NT2/D1 (cell line): ENCODE measurements at regions not wholly inside any gene's neighbourhood (a gene's known extent, or its start where the extent isn't known, plus 50 kb on each side); places are given as distances from the start of the nearest gene placed in this dataset.

Experiments
- DNase-seq: peaks from one replicate; pipeline ENCODE4 v3.0.0-alpha.2; 2011; ENCODE audit warnings: low read depth, low spot score
- H3K27me3 ChIP-seq: 2 replicates; pipeline ENCODE4 v1.6.0; 2011; ENCODE audit warnings: mild to moderate bottlenecking; ENCODE audit not compliant: insufficient read length, insufficient read depth
- H3K36me3 ChIP-seq: 2 replicates; pipeline ENCODE4 v1.6.1; 2011; ENCODE audit warnings: mild to moderate bottlenecking, low read length, mixed read lengths; ENCODE audit not compliant: insufficient read depth, insufficient read length
- H3K4me1 ChIP-seq: 2 replicates; pipeline ENCODE4 v1.5.1; 2011; ENCODE audit not compliant: insufficient read depth, insufficient read length
- H3K4me3 ChIP-seq: 2 replicates; pipeline ENCODE4 v1.5.1; 2011; ENCODE audit warnings: low read depth; ENCODE audit not compliant: insufficient read length
- H3K9ac ChIP-seq: 2 replicates; pipeline ENCODE4 v1.6.0; 2011; ENCODE audit warnings: low read depth; ENCODE audit not compliant: insufficient read length
- H3K9me3 ChIP-seq: 2 replicates; pipeline ENCODE4 v1.5.1; 2011; ENCODE audit warnings: mild to moderate bottlenecking, low read length; ENCODE audit not compliant: insufficient read depth
- SUZ12 ChIP-seq: IDR thresholded peaks from 2 replicates; pipeline ENCODE4 v1.6.1; 2011; ENCODE audit not compliant: insufficient read length, insufficient read depth; ENCODE audit errors: extremely low read depth
- YY1 ChIP-seq: IDR thresholded peaks from 2 replicates; pipeline ENCODE4 v1.6.1; 2011; ENCODE audit not compliant: insufficient read length, insufficient read depth
- ZNF274 ChIP-seq: IDR thresholded peaks from 2 replicates; pipeline ENCODE4 v1.6.1; 2011; ENCODE audit warnings: mild to moderate bottlenecking, low read depth, low read length

DNA sequence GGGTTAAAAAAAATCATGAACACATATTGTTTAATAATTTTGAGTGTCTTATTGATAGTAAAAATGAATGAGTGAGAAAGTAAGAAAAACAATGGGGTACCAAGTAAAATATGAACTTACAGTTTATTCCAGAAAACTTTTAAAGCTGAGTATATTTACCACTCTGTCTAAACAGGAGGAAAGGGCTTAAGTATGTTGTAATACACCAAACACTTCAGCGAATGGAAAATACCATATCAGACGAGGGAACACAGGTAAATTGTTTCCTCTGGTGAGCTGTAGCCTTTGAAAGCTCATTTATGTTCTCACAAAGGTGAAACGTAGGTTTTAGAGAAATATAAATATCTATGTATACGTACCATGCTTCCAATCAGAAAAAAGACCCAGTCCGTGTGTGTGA is 1209.6 kb upstream of the ZEB2 start:
- Histone ChIP-seq H3K4me1 (no peaks in the 10 kb centered on the region), H3K4me3 (no peak overlapping the region), H3K9ac (no peak overlapping the region), H3K9me3 (no peaks in the 10 kb centered on the region), H3K36me3 (no peaks in the 10 kb centered on the region), H3K27me3 (no peaks in the 10 kb centered on the region)
- TF ChIP-seq YY1 = no peak
- TF ChIP-seq ZNF274 = no peak
- no peak for TF ChIP-seq SUZ12
- DNase-seq = no peak

DNA sequence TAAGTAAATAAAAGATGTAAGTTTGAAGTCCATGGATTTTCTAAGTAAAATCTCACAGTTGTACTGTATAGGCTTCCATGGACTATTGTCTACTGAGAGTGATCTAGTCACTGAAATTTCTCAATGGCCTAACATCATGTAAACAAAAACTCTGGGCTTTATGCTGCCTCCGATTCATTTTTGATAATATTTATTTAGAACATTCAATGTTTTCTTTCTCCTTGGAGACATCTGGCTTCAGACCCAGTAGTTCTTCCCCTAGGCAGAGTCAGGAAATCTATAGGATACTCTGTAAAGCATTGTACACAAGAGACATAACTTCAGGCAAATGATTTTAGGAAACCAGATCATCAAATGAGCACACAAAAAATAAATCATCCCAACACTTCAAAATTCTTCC is 1208.6 kb upstream of the ZEB2 start:
- no peak for DNase-seq
- no peaks in the 10 kb centered on the region for H3K9me3 ChIP-seq
- H3K27me3 ChIP-seq = no peaks in the 10 kb centered on the region
- no peaks in the 10 kb centered on the region for H3K4me1 ChIP-seq
- no peak overlapping the region for H3K4me3 ChIP-seq
- no peak overlapping the region for H3K9ac ChIP-seq
- no peak for TF ChIP-seq ZNF274
- TF ChIP-seq YY1 = no peak
- no peak for TF ChIP-seq SUZ12
- no peaks in the 10 kb centered on the region for H3K36me3 ChIP-seq

DNA sequence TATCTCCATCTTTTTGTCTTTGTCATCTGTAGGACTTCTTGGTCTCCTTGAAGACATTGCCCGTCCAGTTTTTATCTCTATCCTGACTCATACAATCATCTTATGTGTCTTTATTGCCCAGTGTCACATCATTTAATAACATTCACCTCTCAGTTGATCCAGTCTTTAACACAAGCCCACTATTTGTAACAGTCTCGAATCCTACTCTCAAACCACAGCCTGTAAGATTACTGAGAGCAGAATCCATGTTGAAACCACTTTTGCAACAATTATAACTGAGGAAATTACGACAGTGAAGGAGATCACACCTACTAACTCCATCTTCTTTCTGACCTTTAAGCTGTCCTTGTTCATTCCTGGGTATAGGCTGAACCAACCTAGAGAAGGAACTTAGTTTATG is 1206.0 kb upstream of the ZEB2 start:
- Histone ChIP-seq H3K4me3 (no peak overlapping the region), H3K9me3 (no peaks in the 10 kb centered on the region), H3K9ac (no peak overlapping the region), H3K36me3 (no peaks in the 10 kb centered on the region), H3K27me3 (no peaks in the 10 kb centered on the region), H3K4me1 (no peaks in the 10 kb centered on the region)
- DNase-seq = no peak
- no peak for TF ChIP-seq YY1
- TF ChIP-seq ZNF274 = no peak
- no peak for TF ChIP-seq SUZ12

DNA sequence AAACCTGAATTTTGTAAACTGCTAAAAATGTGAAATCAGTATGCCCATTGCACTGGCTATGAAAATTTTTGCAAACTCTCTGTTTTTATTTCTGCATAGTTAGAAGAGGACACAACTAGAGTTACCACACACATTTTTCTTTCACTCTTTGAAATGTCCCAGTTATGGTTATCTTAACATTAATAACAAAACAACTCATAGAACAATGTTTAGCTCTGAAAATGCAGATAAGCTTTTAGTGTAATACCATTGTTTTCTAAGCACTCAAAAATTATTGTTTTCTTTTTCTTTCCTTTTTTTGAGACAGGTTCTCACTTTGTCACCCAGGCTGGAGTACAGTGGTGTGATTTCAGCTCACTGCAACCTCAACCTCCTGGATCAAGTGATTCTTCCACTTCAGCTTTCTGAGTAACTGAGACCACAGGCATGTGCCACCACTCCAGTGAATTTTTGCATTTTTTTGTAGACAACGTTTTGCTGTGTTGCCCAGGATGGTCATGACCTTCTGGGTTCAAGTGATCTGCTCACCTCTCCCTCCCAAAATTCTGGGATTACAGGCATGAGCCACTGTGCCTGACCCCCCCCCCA is 1204.5 kb upstream of the ZEB2 start:
- Histone ChIP-seq H3K9me3 (no peaks in the 10 kb centered on the region; the same call in 1 of the 2 replicates), H3K4me1 (no peaks in the 10 kb centered on the region), H3K9ac (no peak overlapping the region), H3K36me3 (no peaks in the 10 kb centered on the region), H3K4me3 (no peak overlapping the region), H3K27me3 (no peaks in the 10 kb centered on the region)
- TF ChIP-seq SUZ12 (no peak), ZNF274 (no peak), YY1 (no peak)
- no peak for DNase-seq

DNA sequence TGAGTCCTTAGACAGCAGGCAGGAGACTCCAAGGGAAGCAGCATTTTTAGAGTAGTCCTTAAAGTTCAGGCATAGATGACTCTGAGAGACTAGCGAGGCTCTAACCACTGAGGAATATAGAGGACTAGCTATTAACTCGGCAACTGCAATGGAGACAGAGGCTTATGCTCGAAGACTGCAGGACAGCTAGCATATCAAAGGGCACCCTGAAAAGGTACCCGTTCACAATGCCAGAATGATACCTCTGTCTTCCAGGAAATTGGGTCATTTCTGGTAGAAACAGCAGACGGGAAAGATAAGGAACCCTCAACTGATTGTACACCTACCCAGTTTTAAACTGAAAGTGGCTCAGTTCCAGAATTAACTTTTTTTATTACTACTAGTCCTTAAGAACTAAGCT is 1204.0 kb upstream of the ZEB2 start:
- no peaks in the 10 kb centered on the region for H3K27me3 ChIP-seq
- no peak for TF ChIP-seq SUZ12
- TF ChIP-seq ZNF274 = no peak
- no peak for TF ChIP-seq YY1
- H3K9ac ChIP-seq = no peak overlapping the region
- no peak overlapping the region for H3K4me3 ChIP-seq
- no peak for DNase-seq
- no peaks in the 10 kb centered on the region for H3K4me1 ChIP-seq
- no peaks in the 10 kb centered on the region; the same call in 1 of the 2 replicates for H3K9me3 ChIP-seq
- H3K36me3 ChIP-seq = no peaks in the 10 kb centered on the region

DNA sequence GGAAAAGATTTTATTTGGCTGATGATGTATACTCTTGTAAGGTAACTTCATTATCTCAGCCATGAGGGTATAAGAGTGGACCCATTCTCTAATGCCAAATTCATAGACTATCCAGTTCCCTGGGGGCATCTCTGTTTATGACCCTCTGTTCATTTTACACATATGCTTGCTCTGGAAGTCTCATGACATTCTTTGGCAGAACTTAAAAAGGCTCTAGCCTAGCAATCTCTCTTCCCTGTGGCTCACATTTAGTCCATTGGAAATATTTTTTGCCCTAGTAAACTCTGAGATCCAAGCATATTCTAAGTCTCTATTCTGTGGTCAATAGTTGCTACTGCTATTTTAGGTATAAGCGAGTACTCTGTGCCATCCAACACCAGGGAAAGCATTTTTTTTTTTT is 1201.8 kb upstream of the ZEB2 start:
- no peak overlapping the region for H3K4me3 ChIP-seq
- H3K36me3 ChIP-seq = no peaks in the 10 kb centered on the region

DNA sequence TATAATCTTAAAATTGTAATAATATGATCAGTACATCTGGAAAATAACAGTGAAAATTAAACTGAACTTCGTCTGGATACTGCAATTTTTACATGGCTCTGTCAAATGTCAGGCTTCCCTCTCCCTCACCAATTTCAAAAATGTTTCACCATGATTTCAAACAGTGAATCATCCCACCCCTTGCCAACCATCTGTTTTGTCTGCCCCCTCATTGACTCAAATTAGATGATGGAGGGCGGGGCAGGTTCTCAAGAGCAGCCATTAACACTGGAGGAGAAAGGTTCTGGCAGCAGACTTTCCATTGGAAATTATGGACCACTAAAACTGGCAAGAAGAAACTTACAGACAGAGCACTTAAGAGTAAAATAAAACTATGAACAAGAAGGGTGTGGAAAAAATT is 1195.7 kb upstream of the ZEB2 start:
- no peak for DNase-seq
- Histone ChIP-seq H3K4me3 (no peak overlapping the region), H3K9me3 (peaks cover 2% of the 10 kb centered on the region; the same call in 1 of the 2 replicates), H3K27me3 (no peaks in the 10 kb centered on the region), H3K9ac (no peak overlapping the region), H3K36me3 (no peaks in the 10 kb centered on the region), H3K4me1 (no peaks in the 10 kb centered on the region)
- TF ChIP-seq YY1 = no peak
- TF ChIP-seq ZNF274 = no peak
- TF ChIP-seq SUZ12 = no peak

More for the DNA sequence above, 1201.8 kb upstream of the ZEB2 start:
- no peak for DNase-seq
- Histone ChIP-seq H3K4me1 (no peaks in the 10 kb centered on the region), H3K9me3 (no peaks in the 10 kb centered on the region; the same call in 1 of the 2 replicates), H3K9ac (no peak overlapping the region), H3K27me3 (no peaks in the 10 kb centered on the region)
- TF ChIP-seq ZNF274 = no peak
- no peak for TF ChIP-seq YY1
- TF ChIP-seq SUZ12 = no peak

DNA sequence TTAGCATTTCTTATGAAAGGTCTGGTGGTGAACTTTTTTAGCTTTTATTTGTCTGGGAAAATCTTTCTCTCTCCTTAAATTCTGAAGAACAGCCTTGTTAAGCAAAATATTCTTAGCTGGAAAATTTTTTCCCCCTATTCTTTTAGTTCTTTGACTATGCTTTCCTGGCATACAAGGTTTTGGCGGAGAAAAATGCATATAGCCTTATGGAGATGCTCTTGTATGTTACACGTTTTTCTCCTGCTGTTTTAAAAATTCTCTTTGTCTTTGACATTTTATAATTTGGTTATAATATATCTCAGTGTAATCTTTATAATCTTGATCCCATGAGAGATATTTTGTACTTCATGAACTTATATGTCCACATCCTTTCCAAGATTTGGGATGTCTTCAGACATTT is 1190.4 kb upstream of the ZEB2 start:
- Histone ChIP-seq H3K9me3 (peaks cover 7% of the 10 kb centered on the region; the same call in 1 of the 2 replicates), H3K4me3 (no peak overlapping the region), H3K4me1 (no peaks in the 10 kb centered on the region), H3K27me3 (no peaks in the 10 kb centered on the region), H3K36me3 (no peaks in the 10 kb centered on the region), H3K9ac (no peak overlapping the region)
- no peak for DNase-seq
- TF ChIP-seq YY1 (no peak), SUZ12 (no peak), ZNF274 (no peak)
